Activated gamma-delta T cell treated with anti-CD3 and anti-CD28 coated beads, Interleukin-2, amount 50 U/mL, for 16 hours (primary cell): ENCODE measurements at regions not wholly inside any gene's neighbourhood (a gene's known extent, or its start where the extent isn't known, plus 50 kb on each side); places are given as distances from the start of the nearest gene placed in this dataset.
"Not testable (repeated sequence)": the region's sequence is repeated elsewhere in the genome, so short reads cannot be mapped to it uniquely, and the experiment has no call there.

Experiments used
- DNase-seq: peaks from one replicate; pipeline ENCODE4 v3.0.0-alpha.2; 2020; ENCODE audit warnings: low read depth

DNA sequence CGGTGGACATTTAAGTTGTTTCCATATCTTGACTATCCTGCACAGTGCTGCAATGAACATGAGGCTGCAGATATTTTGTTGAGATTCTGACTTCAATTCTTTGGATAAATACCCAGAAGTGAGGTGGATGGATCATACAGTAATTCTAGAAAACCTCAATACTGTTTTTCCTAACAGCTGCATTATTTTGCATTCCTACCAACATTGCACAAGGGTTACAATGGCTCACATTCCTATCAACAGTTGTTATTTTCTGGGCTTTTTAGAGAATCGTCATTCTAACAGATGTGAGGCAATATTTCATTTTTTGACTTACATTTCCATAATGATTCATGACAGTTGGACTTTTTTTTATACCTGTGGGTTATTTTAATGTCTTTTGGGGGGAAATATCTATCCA, 716.9 kb upstream of the ANO3 start:
- DNase-seq = no peak

DNA sequence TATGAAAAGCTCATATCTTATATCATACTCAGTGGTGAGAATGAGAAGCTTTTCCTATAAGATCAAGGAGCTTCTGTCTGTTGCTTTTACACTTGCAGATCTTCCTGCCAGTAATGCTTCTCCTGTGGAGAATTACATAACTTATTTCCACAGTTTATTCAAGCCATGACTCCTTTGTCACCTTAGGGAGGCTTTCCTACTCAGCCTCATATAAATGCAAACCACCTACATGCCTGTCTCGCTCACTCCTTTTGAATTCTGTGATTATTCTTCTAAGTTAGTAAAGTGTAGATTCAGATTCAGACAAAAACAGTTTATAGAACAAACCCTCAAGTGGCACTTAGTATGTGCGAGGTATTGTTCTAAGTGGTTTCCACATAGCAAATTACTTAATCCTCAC, 716.1 kb upstream of the ANO3 start:
- no peak for DNase-seq

DNA sequence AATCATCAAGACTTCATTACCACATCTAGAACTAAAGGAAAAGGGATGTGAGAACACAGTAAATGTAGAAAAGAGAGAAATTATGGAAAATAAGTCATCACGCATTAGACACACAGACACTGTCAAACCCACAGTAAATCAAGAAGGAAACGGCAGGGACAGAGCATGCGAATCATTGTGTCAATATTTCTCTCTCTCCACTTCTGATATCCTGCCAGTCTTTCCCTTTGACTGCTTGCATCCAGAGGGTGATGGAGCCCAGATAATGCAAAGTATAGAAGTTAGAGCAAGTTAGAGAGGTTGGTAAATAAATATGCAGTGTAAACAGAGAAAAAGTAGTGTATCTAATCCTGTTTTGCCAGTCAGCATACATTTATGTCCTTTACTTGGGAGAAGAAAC, 706.8 kb upstream of the ANO3 start:
- no peak for DNase-seq

GRCh38 chr11:25628030-25628429, 703.9 kb upstream of the ANO3 start:
- no peak for DNase-seq

- no peak for DNase-seq
Observed at GRCh38 chr11:25633230-25633629, 698.7 kb upstream of the ANO3 start.

DNA sequence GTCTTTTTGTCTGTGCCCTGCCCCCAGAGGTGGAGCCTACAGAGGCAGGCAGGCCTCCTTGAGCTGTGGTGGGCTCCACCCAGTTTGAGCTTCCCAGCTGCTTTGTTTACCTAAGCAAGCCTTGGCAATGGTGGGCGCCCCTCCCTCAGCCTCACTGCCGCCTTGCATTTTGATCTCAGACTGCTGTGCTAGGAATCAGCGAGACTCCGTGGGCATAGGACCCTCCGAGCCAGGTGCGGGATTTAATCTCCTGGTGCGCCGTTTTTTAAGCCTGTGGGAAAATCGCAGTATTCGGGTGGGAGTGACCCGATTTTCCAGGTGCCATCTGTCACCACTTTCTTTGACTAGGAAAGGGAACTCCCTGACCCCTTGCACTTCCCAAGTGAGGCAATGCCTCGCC, 682.7 kb upstream of the ANO3 start:
- DNase-seq = not testable (repeated sequence)

GRCh38 chr11:25650319-25650718, 681.6 kb upstream of the ANO3 start:
- DNase-seq = no peak

- no peak for DNase-seq
Observed at GRCh38 chr11:25655636-25656035, 676.3 kb upstream of the ANO3 start.

DNA sequence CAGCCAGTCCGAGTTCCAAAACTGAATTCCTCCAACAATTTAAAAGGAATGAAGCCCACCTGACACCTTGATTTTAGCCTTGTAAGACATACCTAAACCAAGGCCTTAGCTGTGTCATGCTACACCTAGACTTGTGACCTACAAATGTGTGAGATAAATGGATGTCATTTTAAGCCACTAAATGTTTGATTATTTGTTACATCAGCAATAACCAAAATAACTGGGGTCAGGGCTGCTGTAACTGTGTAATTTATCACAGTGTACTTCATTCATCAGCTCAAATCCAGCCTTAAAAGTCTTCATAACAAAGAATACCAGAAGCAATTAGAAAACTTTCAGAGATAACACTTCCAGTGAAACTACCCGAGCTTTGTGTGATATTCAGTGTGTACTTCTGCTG, 673.0 kb upstream of the ANO3 start:
- no peak for DNase-seq

DNA sequence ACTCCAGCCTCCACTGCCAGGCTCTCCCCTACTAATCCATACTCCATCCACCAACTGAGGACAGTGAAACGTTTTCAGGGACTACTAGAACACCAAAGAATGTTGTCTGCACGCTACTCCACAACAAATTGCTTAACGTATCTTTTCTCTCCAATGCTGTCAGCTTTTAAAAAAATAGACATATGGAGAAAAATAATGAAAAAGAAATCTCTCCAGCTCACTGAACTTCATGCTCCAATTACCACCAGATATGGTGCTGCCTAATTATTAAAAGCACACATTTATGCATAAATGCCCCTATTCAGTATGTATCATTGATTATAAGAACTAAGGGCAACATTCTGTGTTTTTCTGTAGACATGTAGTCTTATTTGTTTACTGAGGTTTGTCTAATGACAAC, 672.2 kb upstream of the ANO3 start:
- DNase-seq = no peak

- no peak for DNase-seq
Observed at GRCh38 chr11:25667871-25668270, 664.1 kb upstream of the ANO3 start.

DNA sequence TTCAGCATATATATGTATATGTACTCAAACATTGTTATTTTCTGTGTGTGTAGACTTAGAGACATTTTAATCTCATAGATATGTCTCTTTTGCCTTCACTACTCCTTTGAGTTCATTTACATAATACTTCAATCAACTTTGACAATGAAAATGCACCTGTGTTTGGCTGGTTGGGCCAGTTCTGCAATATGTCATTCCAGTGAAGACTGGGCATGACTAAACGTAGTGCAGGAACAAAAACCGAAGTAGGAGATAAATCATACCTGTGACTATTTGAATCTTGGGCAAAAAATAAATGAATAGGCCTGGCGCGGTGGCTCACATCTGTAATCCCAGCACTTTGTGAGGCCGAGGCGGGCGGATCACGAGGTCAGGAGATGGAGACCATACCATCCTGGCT, 640.0 kb upstream of the ANO3 start:
- DNase-seq = no peak

- no peak for DNase-seq
Observed at GRCh38 chr11:25702417-25702816, 629.5 kb upstream of the ANO3 start.

- DNase-seq = no peak
Observed at GRCh38 chr11:25710975-25711374, 621.0 kb upstream of the ANO3 start.

DNA sequence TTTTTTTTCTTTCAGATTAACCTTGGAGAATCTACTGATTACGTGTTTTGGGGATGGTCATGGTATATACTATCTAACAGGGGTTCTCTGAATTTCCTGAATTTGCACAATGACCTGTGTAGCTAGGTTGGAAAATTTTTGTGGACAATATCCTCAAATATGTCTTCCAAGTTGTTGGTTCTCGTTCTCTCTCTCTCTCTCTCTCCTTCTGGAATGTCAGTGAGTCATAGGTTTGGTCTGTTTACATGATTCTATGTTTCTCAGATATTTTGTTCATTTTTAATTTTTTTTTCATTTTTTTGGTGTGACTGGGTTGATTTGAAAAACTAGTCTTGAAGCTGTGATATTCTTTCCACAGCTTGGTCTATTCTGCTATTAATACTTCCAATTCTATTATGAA, 604.0 kb upstream of the ANO3 start:
- DNase-seq = no peak

- DNase-seq = no peak
Observed at GRCh38 chr11:25730230-25730629, 601.7 kb upstream of the ANO3 start.

DNA sequence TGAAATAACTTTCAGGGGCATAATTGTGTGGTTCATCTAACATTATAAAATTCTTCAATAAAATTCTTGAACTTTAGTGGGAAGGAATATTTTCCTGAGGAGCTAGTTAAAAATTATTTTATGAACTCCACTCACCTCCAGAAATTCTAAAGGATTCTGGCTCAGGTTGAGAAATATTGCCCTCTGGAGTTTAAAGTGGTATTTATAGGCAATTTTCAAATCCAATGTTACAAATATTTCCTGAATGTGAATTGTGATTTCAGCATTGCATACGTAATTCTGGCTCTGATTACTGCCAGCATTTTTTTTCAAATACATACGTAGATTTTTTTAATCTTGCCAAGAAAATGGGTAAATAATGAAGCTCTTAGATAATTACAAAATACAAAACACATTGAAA, 598.2 kb upstream of the ANO3 start:
- no peak for DNase-seq

DNA sequence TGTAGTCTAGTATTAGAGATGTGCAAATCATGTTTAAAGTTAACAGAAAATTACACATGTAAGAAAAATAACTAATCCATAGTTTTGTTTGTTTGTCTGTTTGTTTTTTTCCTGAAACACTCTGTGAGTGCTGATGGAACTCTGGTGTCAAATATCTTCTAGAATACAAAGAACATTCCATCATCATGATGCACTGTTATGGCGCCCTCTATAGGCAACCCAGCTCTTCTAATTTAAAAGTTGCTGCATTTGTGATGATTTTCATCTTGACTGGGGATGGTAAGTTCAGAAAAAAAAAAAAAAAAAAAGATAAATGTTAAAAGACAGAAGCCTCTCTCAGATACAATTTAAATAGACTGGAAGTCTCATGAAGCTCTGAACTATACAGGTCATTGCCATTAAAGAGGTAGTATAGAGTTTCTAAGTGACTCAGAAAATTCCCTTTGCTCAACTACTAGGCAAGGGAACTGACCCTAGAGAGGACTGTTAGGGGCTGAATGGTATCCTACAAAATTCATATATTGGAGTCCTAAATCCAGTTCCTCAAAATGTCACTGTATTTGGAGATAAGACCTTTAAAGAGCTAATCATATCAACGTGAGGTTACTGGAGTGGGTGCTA, 597.2 kb upstream of the ANO3 start:
- no peak for DNase-seq

DNA sequence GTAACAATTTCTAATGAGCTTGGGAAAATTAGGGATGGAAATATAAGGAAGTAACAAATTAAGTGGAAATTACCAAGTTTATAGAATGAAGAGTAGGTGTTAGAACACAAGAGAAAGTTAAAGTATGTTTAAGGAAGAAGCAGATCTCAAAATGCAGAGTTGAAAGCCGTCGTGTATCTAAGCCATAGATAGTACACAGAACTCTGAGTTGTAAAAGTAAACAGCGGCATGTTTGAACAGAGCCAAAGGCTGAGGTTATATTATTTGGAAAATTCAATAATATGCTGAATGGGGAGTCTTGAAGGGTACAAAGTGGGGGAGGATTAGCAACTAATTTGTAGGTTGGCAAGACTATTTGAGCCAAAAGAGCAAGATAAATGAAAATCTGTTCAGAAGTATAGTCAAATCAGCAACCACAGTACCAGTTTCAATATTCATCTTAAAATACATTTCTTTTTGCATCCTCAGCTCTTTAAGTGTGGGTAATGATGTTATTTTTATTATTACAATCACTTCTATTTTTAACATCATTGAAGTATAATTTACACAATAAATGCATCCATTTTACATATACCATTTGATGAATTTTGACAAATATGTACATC, 594.8 kb upstream of the ANO3 start:
- DNase-seq = no peak

DNA sequence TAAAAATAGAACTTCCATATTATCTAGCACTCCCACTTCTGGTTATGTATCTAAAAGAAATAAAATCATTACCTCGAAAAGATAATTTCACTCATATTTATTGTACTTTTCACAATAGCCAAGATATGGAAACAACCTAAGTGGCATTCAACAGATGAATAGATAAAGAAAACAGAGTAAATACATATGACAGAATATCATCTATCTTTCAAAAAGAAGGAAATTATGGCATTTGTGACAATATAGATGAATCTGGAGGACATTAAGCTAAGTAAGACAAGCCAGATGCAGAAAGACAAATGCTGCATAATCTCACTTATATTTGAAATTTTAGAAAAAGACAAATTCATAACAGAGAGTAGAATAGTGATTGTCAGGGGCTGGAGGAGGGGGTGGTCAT, 590.0 kb upstream of the ANO3 start:
- no peak for DNase-seq

- DNase-seq = no peak
Observed at GRCh38 chr11:25742800-25743199, 589.1 kb upstream of the ANO3 start.

GRCh38 chr11:25755381-25755780, 576.5 kb upstream of the ANO3 start:
- no peak for DNase-seq

- DNase-seq = no peak
Observed at GRCh38 chr11:25755918-25756584, 575.9 kb upstream of the ANO3 start.

- no peak for DNase-seq
Observed at GRCh38 chr11:25758145-25758661, 573.7 kb upstream of the ANO3 start.
